Panc1 (cell line): ENCODE measurements at regions not wholly inside any gene's neighbourhood (a gene's known extent, or its start where the extent isn't known, plus 50 kb on each side); places are given as distances from the start of the nearest gene placed in this dataset.

Experiments
- CTCF ChIP-seq: fragments of 450-650 bp; IDR thresholded peaks from 2 replicates; pipeline ENCODE4 v1.5.1; 2017; ENCODE audit warnings: mild to moderate bottlenecking
- POLR2AphosphoS5 ChIP-seq: IDR thresholded peaks from 2 replicates; pipeline ENCODE4 v1.6.1; 2012; ENCODE audit warnings: mild to moderate bottlenecking, low read depth, low read length, moderate library complexity
- REST ChIP-seq, 2 experiments: IDR thresholded peaks; 2 replicates each; pipeline ENCODE4 v1.6.1; 2011 to 2012; ENCODE audit warnings: low read depth in 2 of 2, control low read depth in 1 of 2, low read length in 1 of 2, mild to moderate bottlenecking in 1 of 2, moderate library complexity in 1 of 2; ENCODE audit not compliant: insufficient read depth in 1 of 2
- SIN3A ChIP-seq: IDR thresholded peaks from 2 replicates; pipeline ENCODE4 v1.6.1; 2012; ENCODE audit warnings: low read depth, mild to moderate bottlenecking, low read length, moderate library complexity, borderline replicate concordance; ENCODE audit not compliant: insufficient read depth
- TCF7L2 ChIP-seq: IDR thresholded peaks from 2 replicates; pipeline ENCODE4 v1.6.1; 2011; ENCODE audit warnings: mild to moderate bottlenecking, low read depth, low read length, inconsistent platforms

- no peak for TF ChIP-seq CTCF
- no peak for TF ChIP-seq POLR2AphosphoS5
- TF ChIP-seq REST (IDR thresholded peaks at IDR 0.05; ENCODE audit: insufficient read depth in 1 of 2, low read depth in 2 of 2, low read length in 1 of 2): no peak
- TF ChIP-seq SIN3A: no peak
- TF ChIP-seq TCF7L2: no peak
These were observed 68.8 kb upstream of the MDGA2 start for GRCh38 chr14:47744155-47744554.
